Upper lobe of right lung (tissue), 1 donor: ENCODE measurements at regions not wholly inside any gene's neighbourhood (a gene's known extent, or its start where the extent isn't known, plus 50 kb on each side); places are given as distances from the start of the nearest gene placed in this dataset.

Experiments
- ATAC-seq: fragments of 200-7000 bp; cut with Tn5 transposase; one replicate; pipeline ENCODE4 v1.9.1; 2020; ENCODE audit warnings: mild to moderate bottlenecking, moderate library complexity
- DNase-seq: peaks from one replicate; pipeline ENCODE4 v3.0.0-alpha.2; 2020
- H3K27ac ChIP-seq: fragments of 200-600 bp; one replicate; pipeline ENCODE4 v1.8.0; 2022
- H3K27me3 ChIP-seq: fragments of 200-600 bp; one replicate; pipeline ENCODE4 v1.8.0; 2022; ENCODE audit warnings: mild to moderate bottlenecking
- H3K36me3 ChIP-seq: fragments of 200-600 bp; one replicate; pipeline ENCODE4 v1.8.0; 2022
- H3K4me1 ChIP-seq: fragments of 200-600 bp; one replicate; pipeline ENCODE4 v1.8.0; 2022
- H3K4me3 ChIP-seq: fragments of 200-600 bp; one replicate; pipeline ENCODE4 v1.8.0; 2022; ENCODE audit warnings: mild to moderate bottlenecking
- H3K9me3 ChIP-seq: fragments of 200-600 bp; one replicate; pipeline ENCODE4 v1.8.0; 2022
- intact Hi-C: fragments of 100-400 bp; cut with DNase I; formaldehyde crosslinking; loops from one replicate; pipeline ENCODE4 v1.11.0; 2022
- TF ChIP-seq, protein P1 (sequence below): fragments of 200-600 bp; IDR thresholded peaks from one replicate; pipeline ENCODE4 v1.8.0; 2022; ENCODE audit warnings: antibody characterized with exemption
- donor health status: DM: no; HTN: yes; CAD: no; lungs with severe emphysema.

DNA sequence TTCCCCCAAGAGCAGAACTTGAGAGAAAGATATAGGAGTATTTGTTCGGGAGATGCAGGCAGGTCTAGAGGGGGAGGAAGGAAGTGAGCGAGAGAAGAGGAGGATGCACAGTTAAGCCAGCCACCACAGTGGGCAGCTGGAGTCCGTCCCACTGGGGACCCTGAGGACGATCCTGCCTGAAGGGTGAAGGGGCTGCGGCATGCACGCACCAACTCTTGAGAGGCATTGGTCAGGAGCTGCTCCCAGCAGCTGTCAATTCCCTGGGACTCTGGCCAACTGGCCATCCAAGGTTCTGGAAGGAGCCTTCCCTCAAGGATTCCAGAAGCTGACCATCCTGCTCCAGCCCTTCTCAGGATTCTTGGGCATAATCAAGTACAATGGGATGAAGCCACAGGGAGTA is 246.9 kb downstream of the MATN1 start:
- no peaks in the 10 kb centered on the region for H3K36me3 ChIP-seq
- peak; percentile 29 for DNase-seq
- no peak for ATAC-seq
- no peak overlapping the region for H3K27ac ChIP-seq
- peaks cover 5% of the 10 kb centered on the region for H3K9me3 ChIP-seq
- intact Hi-C loops, result no loop called here
- H3K4me3 ChIP-seq, result no peak overlapping the region
- TF ChIP-seq, protein P1, sequence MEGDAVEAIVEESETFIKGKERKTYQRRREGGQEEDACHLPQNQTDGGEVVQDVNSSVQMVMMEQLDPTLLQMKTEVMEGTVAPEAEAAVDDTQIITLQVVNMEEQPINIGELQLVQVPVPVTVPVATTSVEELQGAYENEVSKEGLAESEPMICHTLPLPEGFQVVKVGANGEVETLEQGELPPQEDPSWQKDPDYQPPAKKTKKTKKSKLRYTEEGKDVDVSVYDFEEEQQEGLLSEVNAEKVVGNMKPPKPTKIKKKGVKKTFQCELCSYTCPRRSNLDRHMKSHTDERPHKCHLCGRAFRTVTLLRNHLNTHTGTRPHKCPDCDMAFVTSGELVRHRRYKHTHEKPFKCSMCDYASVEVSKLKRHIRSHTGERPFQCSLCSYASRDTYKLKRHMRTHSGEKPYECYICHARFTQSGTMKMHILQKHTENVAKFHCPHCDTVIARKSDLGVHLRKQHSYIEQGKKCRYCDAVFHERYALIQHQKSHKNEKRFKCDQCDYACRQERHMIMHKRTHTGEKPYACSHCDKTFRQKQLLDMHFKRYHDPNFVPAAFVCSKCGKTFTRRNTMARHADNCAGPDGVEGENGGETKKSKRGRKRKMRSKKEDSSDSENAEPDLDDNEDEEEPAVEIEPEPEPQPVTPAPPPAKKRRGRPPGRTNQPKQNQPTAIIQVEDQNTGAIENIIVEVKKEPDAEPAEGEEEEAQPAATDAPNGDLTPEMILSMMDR, result no peak
- no peaks in the 10 kb centered on the region for H3K4me1 ChIP-seq
- H3K27me3 ChIP-seq, result no peaks in the 10 kb centered on the region

- peaks cover under 1% of the 10 kb centered on the region for H3K9me3 ChIP-seq
- no peaks in the 10 kb centered on the region for H3K27me3 ChIP-seq
- no peak for ATAC-seq
- intact Hi-C loops, result no loop called here
- H3K36me3 ChIP-seq, result no peaks in the 10 kb centered on the region
- H3K4me1 ChIP-seq, result no peaks in the 10 kb centered on the region
- TF ChIP-seq, protein P1, result no peak
- H3K4me3 ChIP-seq, result no peak overlapping the region
- no peak for DNase-seq
- H3K27ac ChIP-seq, result no peak overlapping the region
Observed at GRCh38 chr1:30475966-30476365, 247.4 kb downstream of the MATN1 start.

GRCh38 chr1:30475201-30475600 is 248.2 kb downstream of the MATN1 start:
- intact Hi-C loops, result no loop called here
- Histone ChIP-seq H3K27me3 (no peaks in the 10 kb centered on the region), H3K27ac (no peak overlapping the region), H3K4me3 (no peak overlapping the region), H3K9me3 (no peaks in the 10 kb centered on the region), H3K36me3 (no peaks in the 10 kb centered on the region), H3K4me1 (no peaks in the 10 kb centered on the region)
- DNase-seq (no peak), ATAC-seq (no peak)
- TF ChIP-seq, protein P1, result no peak

DNA sequence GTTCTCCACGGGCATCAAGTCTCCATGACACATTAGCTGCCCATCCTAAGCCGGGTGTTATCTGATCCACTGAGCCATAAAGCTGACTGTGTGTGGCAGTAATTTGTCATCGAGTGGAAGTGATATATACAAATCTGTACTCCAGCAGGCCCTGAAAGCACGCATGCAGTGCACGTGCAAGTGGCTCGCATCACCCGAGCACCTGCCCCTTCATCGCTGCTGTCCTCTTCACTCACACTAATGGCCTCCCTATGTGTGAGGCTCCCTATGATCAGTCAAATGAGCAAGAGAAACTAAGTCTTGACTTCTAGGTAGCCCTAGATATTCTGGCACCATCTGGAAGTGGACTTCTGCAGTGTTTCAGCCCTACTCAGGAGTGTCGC is 248.6 kb downstream of the MATN1 start:
- no peak overlapping the region for H3K27ac ChIP-seq
- H3K4me3 ChIP-seq, result no peak overlapping the region
- H3K4me1 ChIP-seq, result no peaks in the 10 kb centered on the region
- H3K9me3 ChIP-seq, result no peaks in the 10 kb centered on the region
- no peak for ATAC-seq
- no peaks in the 10 kb centered on the region for H3K27me3 ChIP-seq
- no peak for DNase-seq
- H3K36me3 ChIP-seq, result no peaks in the 10 kb centered on the region
- intact Hi-C loops, result no loop called here
- TF ChIP-seq, protein P1, result no peak

GRCh38 chr1:30473922-30474817 is 249.2 kb downstream of the MATN1 start:
- H3K36me3 ChIP-seq, result no peaks in the 10 kb centered on the region
- no peaks in the 10 kb centered on the region for H3K9me3 ChIP-seq
- no peak overlapping the region for H3K27ac ChIP-seq
- H3K4me3 ChIP-seq, result no peak overlapping the region
- no peaks in the 10 kb centered on the region for H3K27me3 ChIP-seq
- TF ChIP-seq, protein P1, result no peak
- DNase-seq (peak; percentile 29), ATAC-seq (no peak)
- intact Hi-C loops, result no loop called here
- no peaks in the 10 kb centered on the region for H3K4me1 ChIP-seq
